ENCODE measurements at regions not wholly inside any gene's neighbourhood (a gene's known extent, or its start where the extent isn't known, plus 50 kb on each side); places are given as distances from the start of the nearest gene placed in this dataset.
A peak's percentile ranks its signal among the peaks of the same experiment; 100 is the strongest.

DNA sequence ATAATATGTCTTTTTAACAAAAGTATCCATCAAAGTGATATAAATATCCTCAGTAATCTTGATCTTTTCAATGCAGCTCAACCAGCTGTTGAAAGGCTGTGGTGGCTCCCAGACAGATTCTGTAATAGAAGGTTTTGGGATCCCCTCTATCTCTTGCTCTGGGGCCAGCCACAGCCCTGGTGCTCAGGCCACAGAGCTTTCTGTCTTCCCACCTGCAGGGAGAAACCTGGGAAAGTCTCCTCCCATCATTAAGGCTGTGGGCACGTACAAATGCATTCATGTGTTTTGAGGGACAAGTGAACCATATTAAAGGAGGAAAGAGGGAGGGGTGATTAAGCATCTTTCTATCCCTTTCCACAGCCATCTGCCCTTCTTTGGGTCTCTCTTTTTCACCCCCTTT lies 183.1 kb downstream of the PRDM13 start:
- no peak overlapping the region for H3K4me3 ChIP-seq (ENCODE audit: low read depth, low read length)
- CTCF ChIA-PET: interaction anchor here (0.7 kb wide), 1 partner anchor 201 kb away, joined by 3 read pairs; no protein-coding TSS in a partner anchor
- H3K9me3 ChIP-seq (ENCODE audit: control insufficient read depth, insufficient read depth, low read depth, low read length): no peaks in the 10 kb centered on the region
- H3K36me3 ChIP-seq (ENCODE audit: control insufficient read depth in 2 of 2, insufficient read depth in 1 of 2, low read length in 2 of 2): no peaks in the 10 kb centered on the region
- POLR2A ChIA-PET: no interaction called here
- no peak overlapping the region for H3K27ac ChIP-seq (ENCODE audit: extremely low read depth, low read depth, low read length)
- H3K4me1 ChIP-seq (ENCODE audit: control insufficient read depth, insufficient read depth, low read length): no peaks in the 10 kb centered on the region
- TF ChIP-seq KLF1 (tag by site-specific recombination; IDR thresholded peaks at IDR 0.05) (no peak), BCL11A (tag by site-specific recombination; IDR thresholded peaks at IDR 0.05; ENCODE audit: low read depth) (no peak), ZNF792 (tag by site-specific recombination; IDR thresholded peaks at IDR 0.05) (no peak), ZXDB (tag by site-specific recombination; IDR thresholded peaks at IDR 0.05) (no peak), ZNF514 (tag by site-specific recombination; IDR thresholded peaks at IDR 0.05) (no peak)

DNA sequence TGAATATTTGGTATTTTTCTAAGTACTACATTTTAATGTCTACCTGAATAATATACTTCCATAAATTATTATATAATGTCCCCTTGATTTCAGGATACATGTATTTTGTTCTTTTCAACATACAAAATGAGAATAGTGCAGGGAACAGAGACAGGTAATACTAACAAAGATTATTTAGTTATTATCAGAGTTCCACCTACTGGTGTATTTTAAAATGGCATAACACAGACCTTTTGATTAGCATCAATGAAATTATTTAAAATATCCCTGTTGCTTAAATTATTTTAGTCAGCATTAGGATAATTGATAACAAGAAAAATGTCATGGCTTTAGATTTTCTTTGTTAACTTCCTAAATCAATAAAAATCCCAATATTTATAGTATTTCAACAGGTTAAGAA lies 184.0 kb downstream of the PRDM13 start:
- Histone ChIP-seq H3K4me3 (ENCODE audit: low read depth, low read length) (no peak overlapping the region), H3K9me3 (ENCODE audit: control insufficient read depth, insufficient read depth, low read depth, low read length) (no peaks in the 10 kb centered on the region), H3K36me3 (ENCODE audit: control insufficient read depth in 2 of 2, insufficient read depth in 1 of 2, low read length in 2 of 2) (no peaks in the 10 kb centered on the region), H3K27ac (ENCODE audit: extremely low read depth, low read depth, low read length) (no peak overlapping the region), H3K4me1 (ENCODE audit: control insufficient read depth, insufficient read depth, low read length) (no peaks in the 10 kb centered on the region)
- ChIA-PET CTCF (interaction anchor here (0.7 to 1.4 kb wide), 5 partner anchors 77 to 519 kb away, joined by 3 to 6 read pairs (median 5); no protein-coding TSS in a partner anchor), POLR2A (no interaction called here)
- no peak for TF ChIP-seq MZF1 (tag by site-specific recombination; IDR thresholded peaks at IDR 0.05; ENCODE audit: borderline replicate concordance)
- no peak for TF ChIP-seq ZSCAN16 (tag by site-specific recombination; IDR thresholded peaks at IDR 0.05)
- no peak for TF ChIP-seq ZBTB48 (tag by site-specific recombination; IDR thresholded peaks at IDR 0.05)
- peak; percentile 30 for TF ChIP-seq ZNF654 (tag by site-specific recombination; IDR thresholded peaks at IDR 0.05; ENCODE audit: low read depth)

DNA sequence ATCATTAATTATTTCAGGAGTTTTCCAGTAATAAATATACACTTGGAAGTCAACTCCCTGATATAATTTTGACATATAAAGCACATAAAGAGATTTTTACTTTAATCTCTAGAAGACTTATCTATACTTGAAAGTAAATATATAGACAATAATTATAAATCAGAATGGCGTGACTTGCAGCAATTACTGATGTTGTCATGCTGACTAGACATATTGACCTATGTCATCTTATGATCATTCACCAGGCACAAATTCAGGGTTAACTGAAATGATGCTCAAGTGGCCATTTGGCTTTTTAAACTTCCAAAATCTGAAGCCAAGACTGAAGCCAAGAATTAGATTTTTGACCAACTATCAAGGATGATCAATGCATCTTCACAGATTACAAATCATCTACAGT lies 192.2 kb downstream of the MCHR2 start:
- no peaks in the 10 kb centered on the region for H3K36me3 ChIP-seq (ENCODE audit: control insufficient read depth in 2 of 2, insufficient read depth in 1 of 2, low read length in 2 of 2)
- CTCF ChIA-PET: interaction anchor here (0.5 to 0.6 kb wide), 3 partner anchors 28 to 495 kb away, joined by 3 read pairs; no protein-coding TSS in a partner anchor
- POLR2A ChIA-PET: no interaction called here
- TF ChIP-seq, protein P1, sequence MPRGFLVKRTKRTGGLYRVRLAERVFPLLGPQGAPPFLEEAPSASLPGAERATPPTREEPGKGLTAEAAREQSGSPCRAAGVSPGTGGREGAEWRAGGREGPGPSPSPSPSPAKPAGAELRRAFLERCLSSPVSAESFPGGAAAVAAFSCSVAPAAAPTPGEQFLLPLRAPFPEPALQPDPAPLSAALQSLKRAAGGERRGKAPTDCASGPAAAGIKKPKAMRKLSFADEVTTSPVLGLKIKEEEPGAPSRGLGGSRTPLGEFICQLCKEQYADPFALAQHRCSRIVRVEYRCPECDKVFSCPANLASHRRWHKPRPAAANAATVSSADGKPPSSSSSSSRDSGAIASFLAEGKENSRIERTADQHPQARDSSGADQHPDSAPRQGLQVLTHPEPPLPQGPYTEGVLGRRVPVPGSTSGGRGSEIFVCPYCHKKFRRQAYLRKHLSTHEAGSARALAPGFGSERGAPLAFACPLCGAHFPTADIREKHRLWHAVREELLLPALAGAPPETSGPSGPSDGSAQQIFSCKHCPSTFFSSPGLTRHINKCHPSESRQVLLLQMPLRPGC (tag by site-specific recombination; IDR thresholded peaks at IDR 0.05): no peak
- TF ChIP-seq ZNF600 (tag by site-specific recombination; IDR thresholded peaks at IDR 0.05) (no peak), ZNF664 (tag by site-specific recombination; IDR thresholded peaks at IDR 0.05) (no peak), SETDB1 (IDR thresholded peaks at IDR 0.05; ENCODE audit: insufficient read length, low read length) (no peak), ZNF76 (tag by site-specific recombination; IDR thresholded peaks at IDR 0.05; ENCODE audit: borderline replicate concordance, low read depth) (no peak), OSR2 (tag by site-specific recombination; IDR thresholded peaks at IDR 0.05) (no peak), ZNF548 (tag by site-specific recombination; IDR thresholded peaks at IDR 0.05) (no peak), ZNF19 (tag by site-specific recombination; IDR thresholded peaks at IDR 0.05; ENCODE audit: low read depth) (no peak)
- TF ChIP-seq, protein P2, sequence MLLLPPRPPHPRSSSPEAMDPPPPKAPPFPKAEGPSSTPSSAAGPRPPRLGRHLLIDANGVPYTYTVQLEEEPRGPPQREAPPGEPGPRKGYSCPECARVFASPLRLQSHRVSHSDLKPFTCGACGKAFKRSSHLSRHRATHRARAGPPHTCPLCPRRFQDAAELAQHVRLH (tag by site-specific recombination; IDR thresholded peaks at IDR 0.05): no peak
- TF ChIP-seq, protein P3, sequence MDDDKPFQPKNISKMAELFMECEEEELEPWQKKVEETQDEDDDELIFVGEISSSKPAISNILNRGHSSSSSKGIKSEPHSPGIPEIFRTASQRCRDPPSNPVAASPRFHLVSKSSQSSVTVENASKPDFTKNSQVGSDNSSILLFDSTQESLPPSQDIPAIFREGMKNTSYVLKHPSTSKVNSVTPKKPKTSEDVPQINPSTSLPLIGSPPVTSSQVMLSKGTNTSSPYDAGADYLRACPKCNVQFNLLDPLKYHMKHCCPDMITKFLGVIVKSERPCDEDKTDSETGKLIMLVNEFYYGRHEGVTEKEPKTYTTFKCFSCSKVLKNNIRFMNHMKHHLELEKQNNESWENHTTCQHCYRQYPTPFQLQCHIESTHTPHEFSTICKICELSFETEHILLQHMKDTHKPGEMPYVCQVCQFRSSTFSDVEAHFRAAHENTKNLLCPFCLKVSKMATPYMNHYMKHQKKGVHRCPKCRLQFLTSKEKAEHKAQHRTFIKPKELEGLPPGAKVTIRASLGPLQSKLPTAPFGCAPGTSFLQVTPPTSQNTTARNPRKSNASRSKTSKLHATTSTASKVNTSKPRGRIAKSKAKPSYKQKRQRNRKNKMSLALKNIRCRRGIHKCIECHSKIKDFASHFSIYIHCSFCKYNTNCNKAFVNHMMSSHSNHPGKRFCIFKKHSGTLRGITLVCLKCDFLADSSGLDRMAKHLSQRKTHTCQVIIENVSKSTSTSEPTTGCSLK (tag by site-specific recombination; IDR thresholded peaks at IDR 0.05): no peak
- TF ChIP-seq, protein P4, sequence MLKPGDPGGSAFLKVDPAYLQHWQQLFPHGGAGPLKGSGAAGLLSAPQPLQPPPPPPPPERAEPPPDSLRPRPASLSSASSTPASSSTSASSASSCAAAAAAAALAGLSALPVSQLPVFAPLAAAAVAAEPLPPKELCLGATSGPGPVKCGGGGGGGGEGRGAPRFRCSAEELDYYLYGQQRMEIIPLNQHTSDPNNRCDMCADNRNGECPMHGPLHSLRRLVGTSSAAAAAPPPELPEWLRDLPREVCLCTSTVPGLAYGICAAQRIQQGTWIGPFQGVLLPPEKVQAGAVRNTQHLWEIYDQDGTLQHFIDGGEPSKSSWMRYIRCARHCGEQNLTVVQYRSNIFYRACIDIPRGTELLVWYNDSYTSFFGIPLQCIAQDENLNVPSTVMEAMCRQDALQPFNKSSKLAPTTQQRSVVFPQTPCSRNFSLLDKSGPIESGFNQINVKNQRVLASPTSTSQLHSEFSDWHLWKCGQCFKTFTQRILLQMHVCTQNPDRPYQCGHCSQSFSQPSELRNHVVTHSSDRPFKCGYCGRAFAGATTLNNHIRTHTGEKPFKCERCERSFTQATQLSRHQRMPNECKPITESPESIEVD (tag by site-specific recombination; IDR thresholded peaks at IDR 0.05): no peak
- TF ChIP-seq, protein P5, sequence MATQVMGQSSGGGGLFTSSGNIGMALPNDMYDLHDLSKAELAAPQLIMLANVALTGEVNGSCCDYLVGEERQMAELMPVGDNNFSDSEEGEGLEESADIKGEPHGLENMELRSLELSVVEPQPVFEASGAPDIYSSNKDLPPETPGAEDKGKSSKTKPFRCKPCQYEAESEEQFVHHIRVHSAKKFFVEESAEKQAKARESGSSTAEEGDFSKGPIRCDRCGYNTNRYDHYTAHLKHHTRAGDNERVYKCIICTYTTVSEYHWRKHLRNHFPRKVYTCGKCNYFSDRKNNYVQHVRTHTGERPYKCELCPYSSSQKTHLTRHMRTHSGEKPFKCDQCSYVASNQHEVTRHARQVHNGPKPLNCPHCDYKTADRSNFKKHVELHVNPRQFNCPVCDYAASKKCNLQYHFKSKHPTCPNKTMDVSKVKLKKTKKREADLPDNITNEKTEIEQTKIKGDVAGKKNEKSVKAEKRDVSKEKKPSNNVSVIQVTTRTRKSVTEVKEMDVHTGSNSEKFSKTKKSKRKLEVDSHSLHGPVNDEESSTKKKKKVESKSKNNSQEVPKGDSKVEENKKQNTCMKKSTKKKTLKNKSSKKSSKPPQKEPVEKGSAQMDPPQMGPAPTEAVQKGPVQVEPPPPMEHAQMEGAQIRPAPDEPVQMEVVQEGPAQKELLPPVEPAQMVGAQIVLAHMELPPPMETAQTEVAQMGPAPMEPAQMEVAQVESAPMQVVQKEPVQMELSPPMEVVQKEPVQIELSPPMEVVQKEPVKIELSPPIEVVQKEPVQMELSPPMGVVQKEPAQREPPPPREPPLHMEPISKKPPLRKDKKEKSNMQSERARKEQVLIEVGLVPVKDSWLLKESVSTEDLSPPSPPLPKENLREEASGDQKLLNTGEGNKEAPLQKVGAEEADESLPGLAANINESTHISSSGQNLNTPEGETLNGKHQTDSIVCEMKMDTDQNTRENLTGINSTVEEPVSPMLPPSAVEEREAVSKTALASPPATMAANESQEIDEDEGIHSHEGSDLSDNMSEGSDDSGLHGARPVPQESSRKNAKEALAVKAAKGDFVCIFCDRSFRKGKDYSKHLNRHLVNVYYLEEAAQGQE (tag by site-specific recombination; IDR thresholded peaks at IDR 0.05): no peak
- TF ChIP-seq, protein P6, sequence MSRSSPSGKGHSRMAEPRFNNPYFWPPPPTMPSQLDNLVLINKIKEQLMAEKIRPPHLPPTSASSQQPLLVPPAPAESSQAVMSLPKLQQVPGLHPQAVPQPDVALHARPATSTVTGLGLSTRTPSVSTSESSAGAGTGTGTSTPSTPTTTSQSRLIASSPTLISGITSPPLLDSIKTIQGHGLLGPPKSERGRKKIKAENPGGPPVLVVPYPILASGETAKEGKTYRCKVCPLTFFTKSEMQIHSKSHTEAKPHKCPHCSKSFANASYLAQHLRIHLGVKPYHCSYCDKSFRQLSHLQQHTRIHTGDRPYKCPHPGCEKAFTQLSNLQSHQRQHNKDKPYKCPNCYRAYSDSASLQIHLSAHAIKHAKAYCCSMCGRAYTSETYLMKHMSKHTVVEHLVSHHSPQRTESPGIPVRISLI (tag by site-specific recombination; IDR thresholded peaks at IDR 0.05): no peak

More for the DNA sequence above, 192.2 kb downstream of the MCHR2 start:
- Histone ChIP-seq H3K4me1 (ENCODE audit: control insufficient read depth, insufficient read depth, low read length) (no peaks in the 10 kb centered on the region), H3K27ac (ENCODE audit: extremely low read depth, low read depth, low read length) (no peak overlapping the region), H3K4me3 (ENCODE audit: low read depth, low read length) (no peak overlapping the region), H3K9me3 (ENCODE audit: control insufficient read depth, insufficient read depth, low read depth, low read length) (no peaks in the 10 kb centered on the region)

Data from HEK293 (cell line).